Hepatocyte (in vitro differentiated cells): ENCODE measurements at regions not wholly inside any gene's neighbourhood (a gene's known extent, or its start where the extent isn't known, plus 50 kb on each side); places are given as distances from the start of the nearest gene placed in this dataset.
"Not testable (repeated sequence)": the region's sequence is repeated elsewhere in the genome, so short reads cannot be mapped to it uniquely, and the experiment has no call there.

Experiments
- DNase-seq: peaks from one replicate; pipeline ENCODE4 v3.0.0-alpha.2; 2016; ENCODE audit warnings: low spot score
- H2AFZ ChIP-seq: fragments of 200-600 bp; sonication (generic); 2 replicates; pipeline ENCODE4 v1.6.0; 2016; ENCODE audit warnings: antibody characterized with exemption, mild to moderate bottlenecking
- H3K27ac ChIP-seq: fragments of 200-600 bp; sonication (generic); 2 replicates; pipeline ENCODE4 v1.5.1; 2016; ENCODE audit warnings: mild to moderate bottlenecking
- H3K27me3 ChIP-seq: fragments of 200-600 bp; sonication (generic); 2 replicates; pipeline ENCODE4 v1.6.1; 2016
- H3K36me3 ChIP-seq: fragments of 200-600 bp; sonication (generic); replicated peaks from 2 replicates; pipeline ENCODE4 v1.5.1; 2016; ENCODE audit warnings: low read depth; ENCODE audit not compliant: insufficient read depth
- H3K4me1 ChIP-seq: fragments of 200-600 bp; sonication (generic); 2 replicates; pipeline ENCODE4 v1.5.1; 2016; ENCODE audit warnings: mild to moderate bottlenecking, moderate library complexity; ENCODE audit not compliant: insufficient read depth
- H3K4me2 ChIP-seq: fragments of 200-600 bp; sonication (generic); 2 replicates; pipeline ENCODE4 v1.6.0; 2016
- H3K4me3 ChIP-seq: fragments of 200-600 bp; sonication (generic); 2 replicates; pipeline ENCODE4 v1.5.1; 2016; ENCODE audit warnings: mild to moderate bottlenecking
- H3K79me2 ChIP-seq: fragments of 200-600 bp; sonication (generic); 2 replicates; pipeline ENCODE4 v1.6.0; 2017; ENCODE audit warnings: mild to moderate bottlenecking
- H3K9me2 ChIP-seq: fragments of 200-600 bp; sonication (generic); replicated peaks from 2 replicates; pipeline ENCODE4 v1.6.0; 2017; ENCODE audit warnings: mild to moderate bottlenecking; ENCODE audit not compliant: insufficient read depth
- H3K9me3 ChIP-seq: fragments of 200-600 bp; sonication (generic); 2 replicates; pipeline ENCODE4 v1.5.1; 2016; ENCODE audit warnings: low read depth, mild to moderate bottlenecking
- H4K20me1 ChIP-seq: fragments of 200-600 bp; sonication (generic); 2 replicates; pipeline ENCODE4 v1.6.0; 2016; ENCODE audit warnings: mild to moderate bottlenecking; ENCODE audit not compliant: insufficient read depth, poor library complexity, severe bottlenecking
- EZH2 ChIP-seq: fragments of 200-600 bp; sonication (generic); IDR thresholded peaks from 2 replicates; pipeline ENCODE4 v1.6.1; 2016; ENCODE audit warnings: antibody characterized with exemption, mild to moderate bottlenecking, borderline replicate concordance
- EZH2phosphoT487 ChIP-seq: fragments of 200-600 bp; sonication (generic); IDR thresholded peaks from one replicate; pipeline ENCODE4 v1.6.1; 2018; ENCODE audit warnings: antibody characterized with exemption, mild to moderate bottlenecking, low read depth, moderate library complexity; ENCODE audit not compliant: unreplicated experiment, severe bottlenecking
- WGBS: methylation state at CpG from one replicate; pipeline ENCODE4 v1.1.6; 2016; ENCODE audit warnings: low lambda C conversion rate; ENCODE audit errors: missing lambda C conversion rate; 5-methylcytosine and 5-hydroxymethylcytosine counted together
- TF ChIP-seq, protein P1 (sequence below): fragments of 200-600 bp; sonication (generic); IDR thresholded peaks from 2 replicates; pipeline ENCODE4 v1.5.1; 2016; ENCODE audit warnings: antibody characterized with exemption, mild to moderate bottlenecking; ENCODE audit not compliant: poor library complexity

DNA sequence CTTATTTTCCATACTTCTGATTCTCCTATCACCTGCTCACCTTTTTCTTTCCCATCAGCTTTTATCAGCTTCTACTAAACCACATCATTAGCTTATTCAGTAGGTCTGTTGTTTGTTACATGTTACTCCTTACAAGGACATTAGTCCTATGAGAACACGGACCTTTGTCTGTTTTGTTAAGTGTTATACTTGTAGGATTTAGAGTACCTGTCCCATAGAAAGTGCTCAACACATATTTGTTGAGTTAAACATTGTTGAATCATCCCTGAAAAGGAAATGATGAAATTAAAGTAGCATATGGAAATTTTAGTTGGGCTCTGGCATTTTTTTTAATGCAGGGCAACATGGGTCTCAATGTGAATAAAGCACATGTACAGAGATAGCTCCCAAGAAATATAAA lies 222.1 kb upstream of the CARD18 start:
- TF ChIP-seq, protein P1, sequence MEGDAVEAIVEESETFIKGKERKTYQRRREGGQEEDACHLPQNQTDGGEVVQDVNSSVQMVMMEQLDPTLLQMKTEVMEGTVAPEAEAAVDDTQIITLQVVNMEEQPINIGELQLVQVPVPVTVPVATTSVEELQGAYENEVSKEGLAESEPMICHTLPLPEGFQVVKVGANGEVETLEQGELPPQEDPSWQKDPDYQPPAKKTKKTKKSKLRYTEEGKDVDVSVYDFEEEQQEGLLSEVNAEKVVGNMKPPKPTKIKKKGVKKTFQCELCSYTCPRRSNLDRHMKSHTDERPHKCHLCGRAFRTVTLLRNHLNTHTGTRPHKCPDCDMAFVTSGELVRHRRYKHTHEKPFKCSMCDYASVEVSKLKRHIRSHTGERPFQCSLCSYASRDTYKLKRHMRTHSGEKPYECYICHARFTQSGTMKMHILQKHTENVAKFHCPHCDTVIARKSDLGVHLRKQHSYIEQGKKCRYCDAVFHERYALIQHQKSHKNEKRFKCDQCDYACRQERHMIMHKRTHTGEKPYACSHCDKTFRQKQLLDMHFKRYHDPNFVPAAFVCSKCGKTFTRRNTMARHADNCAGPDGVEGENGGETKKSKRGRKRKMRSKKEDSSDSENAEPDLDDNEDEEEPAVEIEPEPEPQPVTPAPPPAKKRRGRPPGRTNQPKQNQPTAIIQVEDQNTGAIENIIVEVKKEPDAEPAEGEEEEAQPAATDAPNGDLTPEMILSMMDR, result no peak
- TF ChIP-seq EZH2phosphoT487 (no peak), EZH2 (no peak)
- Histone ChIP-seq H3K36me3 (no peaks in the 10 kb centered on the region), H3K4me3 (no peak overlapping the region), H3K9me2 (no peaks in the 10 kb centered on the region), H2AFZ (no peak overlapping the region), H3K27me3 (no peaks in the 10 kb centered on the region), H3K4me1 (no peaks in the 10 kb centered on the region), H4K20me1 (no peaks in the 10 kb centered on the region), H3K79me2 (no peaks in the 10 kb centered on the region), H3K4me2 (no peak overlapping the region), H3K27ac (no peak overlapping the region), H3K9me3 (no peaks in the 10 kb centered on the region)
- no peak for DNase-seq
- WGBS, result 71% methylated on average over 1 of the region's 1 CpG

DNA sequence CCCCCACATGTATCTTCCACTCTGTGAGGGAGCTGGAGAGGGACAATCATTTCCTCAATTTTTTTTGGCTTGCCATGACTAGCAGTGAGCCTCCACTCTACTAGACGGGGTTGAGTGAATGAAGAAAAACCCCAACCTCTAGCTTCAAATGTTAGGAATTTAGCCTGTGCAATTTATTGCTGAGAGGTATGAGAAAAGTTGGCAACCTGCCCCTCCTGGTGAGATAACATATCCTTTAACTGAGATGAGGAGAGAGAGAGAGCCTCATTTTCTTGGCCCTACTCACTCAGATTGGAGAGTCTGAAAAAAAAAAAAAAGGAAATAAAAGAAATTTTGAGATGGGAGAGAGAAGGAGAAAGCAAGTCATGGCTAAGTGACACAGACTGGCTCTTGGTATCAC lies 218.2 kb upstream of the CARD18 start:
- TF ChIP-seq EZH2phosphoT487 (no peak), EZH2 (no peak)
- H4K20me1 ChIP-seq, result no peaks in the 10 kb centered on the region
- H3K4me2 ChIP-seq, result no peak overlapping the region
- H2AFZ ChIP-seq, result no peak overlapping the region
- 58% methylated on average over 1 of the region's 1 CpG for WGBS
- H3K79me2 ChIP-seq, result no peaks in the 10 kb centered on the region
- H3K27me3 ChIP-seq, result no peaks in the 10 kb centered on the region
- H3K9me3 ChIP-seq, result no peaks in the 10 kb centered on the region
- no peak overlapping the region for H3K4me3 ChIP-seq
- H3K36me3 ChIP-seq, result no peaks in the 10 kb centered on the region
- H3K27ac ChIP-seq, result no peak overlapping the region
- no peaks in the 10 kb centered on the region for H3K9me2 ChIP-seq
- H3K4me1 ChIP-seq, result no peaks in the 10 kb centered on the region
- peak; percentile 17 for DNase-seq

DNA sequence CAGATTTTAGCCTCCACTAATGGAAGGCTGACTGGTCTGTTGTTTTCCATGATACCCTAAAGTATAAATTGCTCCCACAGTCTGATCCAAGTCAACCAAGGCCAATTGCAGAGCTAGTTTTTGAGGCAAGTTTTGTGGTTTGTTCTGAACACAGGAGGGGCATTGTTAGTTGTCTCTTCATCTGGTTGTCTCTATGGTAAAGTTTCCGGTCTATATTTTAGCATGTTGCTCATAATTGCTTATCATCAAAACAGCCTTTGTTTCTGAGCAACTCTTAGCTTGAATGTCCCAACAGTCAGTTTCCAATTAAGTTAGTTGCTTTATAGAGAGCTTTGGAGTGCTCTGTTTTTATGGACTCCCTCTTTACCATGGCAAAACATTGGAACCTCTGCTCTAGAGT lies 217.6 kb upstream of the CARD18 start:
- Histone ChIP-seq H3K9me3 (no peaks in the 10 kb centered on the region), H3K27ac (no peak overlapping the region), H3K4me3 (no peak overlapping the region), H3K79me2 (no peaks in the 10 kb centered on the region), H4K20me1 (no peaks in the 10 kb centered on the region), H3K9me2 (no peaks in the 10 kb centered on the region), H3K4me2 (no peak overlapping the region), H2AFZ (no peak overlapping the region), H3K4me1 (no peaks in the 10 kb centered on the region), H3K27me3 (no peaks in the 10 kb centered on the region), H3K36me3 (no peaks in the 10 kb centered on the region)
- TF ChIP-seq, protein P1, result no peak
- no peak for TF ChIP-seq EZH2phosphoT487
- no peak for TF ChIP-seq EZH2
- WGBS, result 96% methylated on average over 1 of the region's 1 CpG
- no peak for DNase-seq

DNA sequence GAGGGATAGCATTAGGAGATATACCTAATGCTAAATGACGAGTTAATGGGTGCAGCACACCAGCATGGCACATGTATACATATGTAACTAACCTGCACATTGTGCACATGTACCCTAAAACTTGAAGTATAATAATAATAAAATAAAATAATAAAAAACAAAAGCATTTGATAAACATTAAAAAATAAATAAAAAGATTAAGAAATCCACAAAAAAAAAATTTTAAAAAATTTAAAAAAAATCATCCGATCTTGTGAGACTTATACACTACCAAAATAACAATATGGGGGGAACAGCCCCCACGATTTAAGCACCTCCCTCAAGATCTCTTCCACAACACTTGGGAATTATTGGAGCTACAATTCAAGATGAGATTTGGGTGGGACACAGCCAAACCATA lies 210.3 kb upstream of the CARD18 start:
- 89% methylated on average over 2 of the region's 3 CpGs for WGBS
- not testable (repeated sequence) for H3K27me3 ChIP-seq

DNA sequence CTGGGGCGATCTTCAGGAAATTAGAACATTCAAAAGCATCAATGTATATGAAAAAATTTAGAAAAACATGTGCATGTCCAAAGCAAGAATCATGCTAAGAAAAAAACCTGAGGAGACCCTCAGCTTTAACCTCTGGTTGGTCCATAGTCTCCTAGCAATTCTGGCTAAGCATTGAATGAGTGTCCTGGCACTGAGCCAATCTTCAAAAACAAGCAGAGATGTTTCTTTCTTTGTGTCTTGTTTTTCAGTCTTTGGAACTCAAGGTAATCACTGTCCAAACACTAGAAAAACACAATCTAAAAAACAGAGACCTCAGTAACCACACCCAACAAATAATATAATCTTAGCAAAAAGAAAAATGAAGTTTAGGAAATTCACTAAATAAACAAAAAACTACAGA lies 205.4 kb upstream of the CARD18 start:
- Histone ChIP-seq H3K27me3 (no peaks in the 10 kb centered on the region), H3K79me2 (no peaks in the 10 kb centered on the region), H3K9me3 (no peaks in the 10 kb centered on the region), H3K9me2 (no peaks in the 10 kb centered on the region), H3K4me1 (no peaks in the 10 kb centered on the region), H3K36me3 (no peaks in the 10 kb centered on the region), H3K4me2 (no peak overlapping the region), H3K4me3 (no peak overlapping the region), H2AFZ (no peak overlapping the region), H4K20me1 (no peaks in the 10 kb centered on the region), H3K27ac (no peak overlapping the region)
- TF ChIP-seq, protein P1, result no peak
- TF ChIP-seq EZH2 (no peak), EZH2phosphoT487 (no peak)
- DNase-seq, result no peak
- 94% methylated on average over 1 of the region's 1 CpG for WGBS

More for the DNA sequence above, 210.3 kb upstream of the CARD18 start:
- H3K79me2 ChIP-seq, H3K9me3 ChIP-seq, DNase-seq, H3K27ac ChIP-seq, H3K4me3 ChIP-seq, H3K36me3 ChIP-seq, H3K4me1 ChIP-seq, H3K9me2 ChIP-seq, H4K20me1 ChIP-seq, H2AFZ ChIP-seq, H3K4me2 ChIP-seq: not testable (repeated sequence)
